ENCODE measurements at regions not wholly inside any gene's neighbourhood (a gene's known extent, or its start where the extent isn't known, plus 50 kb on each side); places are given as distances from the start of the nearest gene placed in this dataset.

- Histone ChIP-seq H2BK12ac (ENCODE audit: insufficient read length, low read depth, low read length) (no peak overlapping the region), H4K20me1 (ENCODE audit: control insufficient read depth, insufficient read depth, insufficient read length) (no peaks in the 10 kb centered on the region), H3K79me2 (ENCODE audit: insufficient read depth, low read length) (no peaks in the 10 kb centered on the region), H2AK5ac (ENCODE audit: insufficient read length, low read length) (no peak overlapping the region), H3K23ac (ENCODE audit: insufficient read length, low read depth, low read length) (no peak overlapping the region), H4K91ac (ENCODE audit: insufficient read length, low read depth, low read length) (no peak overlapping the region), H3K79me1 (ENCODE audit: insufficient read depth, low read depth, low read length, poor library complexity, severe bottlenecking) (no peaks in the 10 kb centered on the region), H3K27ac (ENCODE audit: insufficient read length, low read depth, low read length) (no peak overlapping the region), H3K18ac (ENCODE audit: insufficient read length, low read depth, low read length) (no peak overlapping the region), H3K4ac (ENCODE audit: low read depth, low read length) (no peak overlapping the region), H2BK20ac (ENCODE audit: low read depth, low read length, poor library complexity, severe bottlenecking) (no peak overlapping the region), H2BK15ac (ENCODE audit: low read depth, low read length) (no peak overlapping the region), H3K23me2 (ENCODE audit: insufficient read length, low read depth, low read length, poor library complexity, severe bottlenecking) (no peaks in the 10 kb centered on the region), H4K8ac (replicated peaks; ENCODE audit: insufficient read length, low read depth, low read length) (no peak overlapping the region), H3K9me3 (ENCODE audit: control insufficient read depth, low read depth, low read length) (no peaks in the 10 kb centered on the region), H3K27me3 (ENCODE audit: insufficient read depth, low read length) (no peaks in the 10 kb centered on the region), H4K5ac (ENCODE audit: insufficient read length, low read depth, low read length) (no peak overlapping the region), H3K4me2 (ENCODE audit: insufficient read depth, insufficient read length, low read length) (no peak overlapping the region), H2AFZ (ENCODE audit: low read length) (no peak overlapping the region), H2BK5ac (ENCODE audit: insufficient read length, low read length) (no peak overlapping the region), H3K4me1 (ENCODE audit: insufficient read depth, low read length) (no peaks in the 10 kb centered on the region), H3T11ph (ENCODE audit: low read length) (no peak overlapping the region), H3K56ac (ENCODE audit: insufficient read length, low read depth, low read length) (no peak overlapping the region), H2BK120ac (ENCODE audit: low read depth, low read length, poor library complexity, severe bottlenecking) (no peak overlapping the region), H3K14ac (ENCODE audit: insufficient read depth, low read length) (no peak overlapping the region), H3K9ac (ENCODE audit: extremely low read depth, insufficient read length, low read length) (no peak overlapping the region)
- DNase-seq = no peak
- no peaks in the 10 kb centered on the region for H3K36me3 Mint-ChIP-seq (ENCODE audit: insufficient read depth in 1 of 3, low read depth in 3 of 3)
- H3K9me3 Mint-ChIP-seq = peaks cover 0 to 2% of the 10 kb centered on the region in 2 experiments; a peak in 1 of 5 replicates
- no peaks in the 10 kb centered on the region for H3K27me3 Mint-ChIP-seq (ENCODE audit: low read depth)
- no peak overlapping the region for H3K27ac Mint-ChIP-seq
- H3K4me3 Mint-ChIP-seq = no peak overlapping the region
- no peaks in the 10 kb centered on the region for H3K4me1 Mint-ChIP-seq
- TF ChIP-seq CTCF (conservative IDR thresholded peaks at IDR 0.05) = no peak
- no CpG with 5 or more reads among the region's 1 CpG for WGBS (ENCODE audit: extremely low coverage, insufficient read length, low lambda C conversion rate)
These were observed 440.3 kb downstream of the NOVA1 start for GRCh38 chr14:26157517-26157916.

Data from H9 (cell line).